NCI-H446 (cell line): ENCODE measurements at regions not wholly inside any gene's neighbourhood (a gene's known extent, or its start where the extent isn't known, plus 50 kb on each side); places are given as distances from the start of the nearest gene placed in this dataset.
"Not testable (repeated sequence)": the region's sequence is repeated elsewhere in the genome, so short reads cannot be mapped to it uniquely, and the experiment has no call there.

Experiments used
- DNase-seq, 2 experiments: peaks; one replicate each; lab custom pipeline; 2025; lab: John Stamatoyannopoulos, UW

DNA sequence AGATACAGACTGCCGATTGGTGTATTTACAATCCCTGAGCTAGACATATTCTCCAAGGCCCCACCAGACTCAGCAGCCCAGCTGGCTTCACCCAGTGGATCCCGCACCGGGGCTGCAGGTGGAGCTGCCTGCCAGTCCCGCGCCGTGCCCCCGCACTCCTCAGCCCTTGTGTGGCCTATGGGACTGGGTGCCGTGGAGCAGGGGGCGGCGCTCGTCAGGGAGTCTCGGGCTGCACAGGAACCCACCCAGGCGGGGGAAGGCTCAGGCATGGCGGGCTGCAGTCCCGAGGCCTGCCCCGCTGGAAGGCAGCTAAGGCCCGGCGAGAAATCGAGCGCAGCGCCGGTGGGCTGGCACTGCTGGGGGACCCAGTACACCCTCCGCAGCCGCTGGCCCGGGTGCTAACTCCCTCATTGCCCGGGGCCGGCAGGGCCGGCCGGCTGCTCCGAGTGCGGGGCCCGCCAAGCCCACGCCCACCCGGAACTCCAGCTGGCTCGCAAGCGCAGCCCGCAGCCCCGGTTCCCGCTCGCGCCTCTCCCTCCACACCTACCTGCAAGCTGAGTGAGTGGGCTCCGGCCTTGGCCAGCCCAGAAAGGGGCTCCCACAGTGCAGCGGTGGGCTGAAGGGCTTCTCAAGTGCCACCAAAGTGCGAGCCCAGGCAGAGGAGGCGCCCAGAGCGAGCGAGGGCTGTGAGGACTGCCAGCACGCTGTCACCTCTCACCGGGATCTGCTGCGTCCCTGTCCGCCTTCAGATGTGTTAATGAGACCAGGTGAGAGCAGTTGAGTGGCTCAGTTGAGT lies 137.8 kb upstream of the LCORL start:
- not testable (repeated sequence) for DNase-seq

GRCh38 chr4:18155067-18156041 lies 133.8 kb upstream of the LCORL start:
- no peak for DNase-seq

DNA sequence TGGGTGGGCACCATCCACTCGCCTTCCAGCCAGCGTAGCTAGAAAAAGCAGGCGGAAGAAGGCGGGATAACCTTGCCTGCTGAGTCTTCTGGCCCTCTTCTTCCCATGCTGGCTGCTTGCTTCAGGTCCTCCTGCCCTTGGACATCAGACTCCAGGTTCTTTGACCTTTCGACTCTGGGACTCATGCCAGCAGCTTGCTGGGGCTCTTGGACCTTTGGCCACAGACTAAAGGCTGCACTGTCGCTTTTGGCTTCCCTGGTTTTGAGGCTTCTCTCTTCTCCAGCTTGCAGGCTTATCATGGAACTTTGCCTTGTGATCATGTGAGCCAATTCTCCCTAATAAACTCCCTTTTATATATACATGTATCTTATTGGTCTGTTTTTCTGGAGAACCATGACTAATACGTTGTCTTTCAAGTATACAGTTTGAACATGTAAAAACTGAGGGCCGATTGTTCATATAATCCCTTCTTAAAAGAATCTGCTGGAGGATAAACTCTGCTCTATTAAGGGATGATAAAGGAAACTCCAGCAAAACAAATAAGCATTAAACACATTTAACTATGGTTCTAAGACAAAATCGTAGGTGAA lies 116.6 kb upstream of the LCORL start:
- no peak for DNase-seq

DNA sequence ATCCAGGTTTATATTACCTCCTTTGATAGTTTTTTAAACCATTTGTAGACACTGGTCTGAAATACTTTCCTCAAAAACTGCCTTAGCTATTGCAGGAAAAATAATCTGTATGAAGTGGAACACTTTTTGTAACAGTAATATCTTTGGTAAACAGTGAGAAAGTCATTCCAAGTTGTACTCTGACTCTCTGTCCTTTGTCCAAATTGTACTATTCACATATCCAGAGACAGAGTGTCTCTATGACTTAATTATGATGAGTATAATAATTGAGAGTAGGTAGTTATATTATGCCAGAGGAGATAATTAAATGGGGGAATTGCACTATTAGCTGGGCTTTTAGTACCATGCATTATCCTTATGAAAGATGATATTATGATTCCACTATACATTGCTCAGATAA lies 112.6 kb upstream of the LCORL start:
- DNase-seq: no peak

- DNase-seq: no peak
These were observed 108.7 kb upstream of the LCORL start for GRCh38 chr4:18130256-18130655.

- DNase-seq: no peak
These were observed 106.7 kb upstream of the LCORL start for GRCh38 chr4:18128241-18128640.

- no peak for DNase-seq
These were observed 105.5 kb upstream of the LCORL start for GRCh38 chr4:18127030-18127429.

GRCh38 chr4:18113710-18114331 lies 92.3 kb upstream of the LCORL start:
- DNase-seq: no peak

- DNase-seq: no peak
These were observed 89.5 kb upstream of the LCORL start for GRCh38 chr4:18111081-18111480.

GRCh38 chr4:18110099-18110498 lies 88.5 kb upstream of the LCORL start:
- no peak for DNase-seq

DNA sequence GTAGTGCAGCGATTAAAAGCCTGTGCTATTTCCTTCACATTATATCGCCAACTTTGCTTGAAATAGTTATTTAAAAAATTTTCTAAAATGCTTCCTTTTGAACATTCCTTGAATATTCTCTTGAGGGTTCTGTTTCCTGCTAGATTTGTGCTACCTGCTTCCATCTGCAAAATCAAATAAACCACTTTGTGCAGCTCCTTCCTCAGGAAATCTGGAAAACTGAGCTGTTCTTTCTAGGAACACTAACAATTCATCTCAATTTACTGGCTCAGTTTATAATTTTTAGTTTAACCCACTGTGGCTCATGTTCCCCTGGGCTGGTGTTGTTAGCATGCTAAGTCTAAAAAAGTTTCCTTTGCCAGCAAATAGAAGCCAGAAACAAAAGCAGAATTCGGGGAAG lies 88.1 kb upstream of the LCORL start:
- no peak for DNase-seq

- not testable (repeated sequence) for DNase-seq
These were observed 86.4 kb upstream of the LCORL start for GRCh38 chr4:18107848-18108528.

DNA sequence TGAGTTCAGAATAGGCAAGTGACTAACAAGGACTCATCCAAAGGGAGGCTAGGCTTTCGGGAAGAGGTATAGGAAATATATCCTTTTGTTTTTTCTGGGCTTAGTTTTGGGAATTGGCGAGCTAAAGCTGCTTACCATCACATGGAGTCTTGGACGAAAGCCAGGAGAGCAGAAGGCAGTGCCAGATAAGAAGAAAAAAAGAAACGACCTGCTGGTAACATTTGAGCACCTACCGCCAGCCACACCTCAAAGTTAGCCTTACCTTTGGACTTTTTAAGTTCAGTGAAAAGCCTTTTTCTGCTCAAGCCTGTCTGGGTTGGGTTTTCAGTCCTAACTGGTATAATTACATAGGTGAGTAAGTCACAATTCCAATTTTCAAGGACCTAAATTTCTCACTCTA lies 85.1 kb upstream of the LCORL start:
- peak in 1 of 2 experiments; percentile 24 for DNase-seq

DNA sequence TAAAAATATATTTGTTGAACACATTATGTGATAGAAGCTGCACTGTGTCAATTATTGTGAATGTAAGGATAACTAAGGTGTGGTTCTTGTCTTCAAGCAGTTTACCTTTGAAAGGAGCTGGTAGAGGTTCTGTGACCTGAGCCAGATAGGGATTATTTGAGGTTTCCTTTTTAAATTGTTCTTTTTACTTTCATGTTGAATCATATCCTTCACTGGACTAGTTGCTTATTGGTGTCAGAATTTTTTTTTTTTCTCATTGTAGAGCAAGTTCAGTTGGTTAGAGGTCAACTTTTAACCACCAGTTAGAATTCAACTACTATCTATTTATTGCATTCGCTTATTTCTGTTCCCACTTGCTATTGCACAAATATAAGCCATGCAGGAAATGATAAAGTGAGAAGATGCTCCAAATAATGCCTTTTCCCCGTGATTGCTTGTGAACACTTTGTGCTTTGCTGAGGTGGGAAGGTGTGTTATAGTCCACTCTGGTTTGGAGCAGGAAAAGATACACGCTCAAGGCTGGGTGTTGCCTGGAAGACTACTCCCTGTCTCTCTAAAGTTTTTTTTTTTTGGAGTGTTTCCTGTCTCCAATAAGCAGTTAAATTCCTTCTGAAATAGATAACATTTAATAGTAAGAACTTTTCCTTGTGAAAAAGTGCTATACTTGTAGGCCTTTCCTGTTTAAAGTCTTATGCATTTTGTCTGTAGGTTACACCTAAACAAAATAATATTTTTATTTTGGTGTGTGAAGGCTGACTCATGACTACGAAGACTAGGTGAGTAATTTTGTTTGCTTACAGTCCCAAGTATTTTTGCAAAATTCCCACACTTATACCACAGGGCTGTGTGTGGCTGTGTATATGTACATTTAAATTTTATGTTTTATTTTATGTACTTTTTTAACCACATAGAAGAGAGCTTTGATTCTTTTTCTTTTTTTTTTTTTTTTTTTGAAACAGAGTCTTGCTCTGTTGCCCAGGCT lies 83.8 kb upstream of the LCORL start:
- DNase-seq: no peak

DNA sequence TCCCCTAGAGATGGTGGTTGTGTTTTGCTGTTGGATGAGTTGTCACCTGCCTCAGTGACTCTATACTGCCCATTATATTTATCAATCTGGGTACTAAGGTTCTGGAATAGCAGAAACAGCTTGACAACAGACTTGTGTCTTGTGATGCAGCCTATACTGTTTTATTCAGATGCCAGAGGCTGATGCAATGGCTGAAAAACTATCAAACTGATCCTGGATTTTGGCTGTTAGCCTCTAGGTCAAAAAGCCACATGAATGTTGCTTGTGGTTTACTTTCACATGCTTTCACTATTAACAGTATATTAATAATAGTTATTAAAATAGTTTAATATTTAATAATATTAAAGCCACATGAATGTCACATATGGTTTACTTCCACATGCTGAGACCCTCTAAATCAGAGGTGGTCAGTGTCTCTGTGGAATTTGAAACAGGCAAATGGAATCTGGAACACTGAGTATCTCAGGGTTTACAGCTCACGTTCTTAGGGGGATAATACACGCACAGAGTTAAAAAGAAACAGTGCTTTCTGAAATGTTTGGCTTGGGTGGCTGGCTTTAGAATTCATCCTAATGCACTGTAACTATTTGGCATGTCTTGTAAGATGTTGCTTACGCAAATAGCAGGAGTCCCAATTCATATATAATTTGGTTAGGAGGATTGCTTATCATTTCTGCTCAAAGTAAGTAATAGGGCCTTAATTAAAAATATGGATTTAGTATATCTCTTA lies 82.5 kb upstream of the LCORL start:
- no peak for DNase-seq

DNA sequence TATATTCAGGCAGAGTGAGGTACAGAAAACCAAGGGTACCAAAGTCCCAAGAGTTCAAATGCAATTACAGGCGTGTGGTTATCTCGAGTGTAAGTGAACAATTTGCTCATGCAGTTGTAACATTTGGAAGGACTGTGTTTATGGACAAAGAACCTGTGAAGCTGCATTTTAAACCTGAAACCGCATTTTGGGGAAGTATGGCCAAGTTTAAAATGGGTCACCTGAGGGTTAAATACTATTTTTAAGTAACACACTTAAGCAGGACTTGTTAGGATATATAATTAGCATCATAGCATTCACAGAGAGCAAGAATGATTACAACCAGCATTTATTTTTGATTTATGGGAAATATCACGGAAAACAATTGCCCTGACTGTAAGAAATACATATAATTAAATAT lies 79.1 kb upstream of the LCORL start:
- no peak for DNase-seq

GRCh38 chr4:18090447-18090846 lies 68.9 kb upstream of the LCORL start:
- DNase-seq: not testable (repeated sequence)

- DNase-seq: no peak
These were observed 60.7 kb upstream of the LCORL start for GRCh38 chr4:18082236-18082635.

- DNase-seq: no peak
These were observed 60.2 kb upstream of the LCORL start for GRCh38 chr4:18081708-18082107.

GRCh38 chr4:18077808-18078207 lies 56.3 kb upstream of the LCORL start:
- no peak for DNase-seq
